GM21576 (cell line): ENCODE measurements at regions not wholly inside any gene's neighbourhood (a gene's known extent, or its start where the extent isn't known, plus 50 kb on each side); places are given as distances from the start of the nearest gene placed in this dataset.
"Not testable (repeated sequence)": the region's sequence is repeated elsewhere in the genome, so short reads cannot be mapped to it uniquely, and the experiment has no call there.

ENCODE experiments used
- ATAC-seq: cut with Tn5 transposase; IDR thresholded peaks from one replicate; pipeline ENCODE4 v1.9.1; 2021; ENCODE audit warnings: mild to moderate bottlenecking, moderate library complexity; ENCODE audit not compliant: unreplicated experiment

DNA sequence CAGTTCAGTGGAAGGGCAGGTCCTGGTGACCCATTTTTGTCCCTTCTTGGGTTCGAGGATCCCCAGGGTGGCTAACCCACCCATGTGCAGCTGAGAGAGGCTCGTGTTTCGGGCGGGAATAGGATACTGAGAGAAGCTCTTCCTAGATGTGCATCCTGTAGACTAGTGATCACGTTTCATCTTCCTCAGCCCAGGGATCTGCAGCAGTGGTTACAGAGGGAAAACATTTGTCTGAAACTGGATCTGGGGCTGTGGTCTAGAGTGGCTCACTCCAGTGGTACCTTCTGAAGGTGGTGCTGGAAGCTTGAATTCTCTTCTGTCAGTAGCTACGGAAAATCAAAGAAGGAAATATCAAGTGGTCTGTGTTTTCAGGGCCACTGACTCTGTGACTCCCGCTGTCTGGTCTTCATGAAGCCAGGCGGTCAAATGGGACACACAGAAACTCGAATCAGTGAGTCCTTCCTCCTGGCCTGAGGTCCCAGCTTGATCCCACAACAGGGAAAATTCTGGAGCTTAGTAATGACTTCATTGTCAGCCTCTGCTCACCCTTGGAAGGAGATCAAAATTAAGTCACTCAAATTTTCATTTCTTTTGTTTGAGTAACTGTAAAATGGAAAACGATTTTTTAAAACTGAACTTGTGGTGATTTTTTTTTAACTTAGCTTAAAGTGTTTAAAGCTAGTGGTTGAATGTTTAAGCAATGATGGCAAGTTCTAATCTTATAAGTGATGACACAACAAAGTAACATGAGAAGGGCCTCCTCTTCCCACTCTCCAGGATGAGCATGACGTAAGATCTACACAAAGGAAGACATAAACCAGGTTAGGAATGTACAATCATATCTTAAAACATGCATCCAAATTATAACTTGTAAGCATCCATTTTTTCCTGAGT lies 469.3 kb upstream of the KLF6 start:
- no peak for ATAC-seq

DNA sequence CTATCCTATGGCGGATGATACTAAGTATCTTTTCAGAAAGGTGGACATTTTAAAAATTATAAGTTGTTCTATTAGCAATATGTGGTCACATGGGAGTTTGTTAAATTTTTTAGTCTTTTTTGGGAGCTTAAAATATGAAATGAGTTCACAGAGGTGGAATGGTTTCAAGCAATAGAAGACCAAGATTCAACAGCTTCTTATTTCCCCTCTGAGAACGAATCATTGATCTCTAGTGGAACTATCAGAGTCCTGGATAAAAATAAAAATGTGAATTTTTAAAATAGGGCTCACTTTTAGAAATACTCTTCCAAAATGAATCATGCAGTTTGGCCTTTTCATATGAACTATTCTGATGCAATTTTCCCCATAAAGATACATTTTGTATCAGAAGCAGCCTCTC lies 467.7 kb upstream of the KLF6 start:
- ATAC-seq = no peak

DNA sequence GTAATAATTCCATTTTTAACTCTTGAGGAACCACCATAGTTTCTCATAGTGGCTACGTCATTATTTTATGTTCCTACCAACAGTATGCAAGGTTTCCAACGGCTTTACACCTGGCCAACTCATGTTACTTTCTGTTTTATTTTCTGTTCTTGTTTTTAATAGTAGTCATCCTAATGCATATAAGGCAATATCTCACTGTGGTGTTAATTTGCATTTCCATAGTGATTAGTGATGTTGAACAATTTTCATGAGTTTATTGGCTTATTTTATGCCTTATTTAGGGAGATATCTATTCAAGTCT lies 465.5 kb upstream of the KLF6 start:
- peak; percentile 78 for ATAC-seq

DNA sequence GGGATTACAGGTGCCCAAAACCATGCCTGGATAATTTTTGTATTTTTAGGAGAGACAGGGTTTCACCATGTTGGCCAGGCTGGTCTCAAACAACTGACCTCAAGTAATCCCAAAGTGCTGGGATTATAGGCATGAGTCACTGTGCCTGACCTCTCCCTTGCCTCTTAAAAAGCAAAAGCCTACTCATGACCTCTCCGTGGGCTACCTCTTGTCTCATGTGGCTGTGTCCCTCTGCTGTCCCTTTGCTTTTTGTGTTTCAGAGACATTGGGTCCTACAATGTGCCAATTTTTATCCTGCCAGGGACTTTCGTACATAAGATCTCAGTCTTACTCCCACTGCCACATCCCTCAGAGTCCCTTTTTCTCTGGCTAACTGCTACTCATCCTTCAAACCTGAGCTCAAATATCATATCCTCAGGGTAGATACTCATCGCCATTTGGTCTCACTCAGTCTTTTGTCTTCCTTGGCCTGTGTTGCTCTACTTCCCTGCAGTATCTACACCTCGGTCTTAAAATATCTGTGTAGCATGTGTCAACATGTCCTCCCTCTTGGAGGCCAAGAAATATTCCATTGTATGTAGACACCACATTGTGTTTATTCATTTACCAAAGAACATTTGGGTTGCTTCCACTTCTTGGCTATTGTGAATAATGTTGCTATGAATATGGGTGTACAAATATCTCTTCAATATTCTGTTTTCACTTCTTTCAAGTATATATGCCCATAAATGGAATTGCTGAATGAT lies 465.0 kb upstream of the KLF6 start:
- ATAC-seq = no peak

DNA sequence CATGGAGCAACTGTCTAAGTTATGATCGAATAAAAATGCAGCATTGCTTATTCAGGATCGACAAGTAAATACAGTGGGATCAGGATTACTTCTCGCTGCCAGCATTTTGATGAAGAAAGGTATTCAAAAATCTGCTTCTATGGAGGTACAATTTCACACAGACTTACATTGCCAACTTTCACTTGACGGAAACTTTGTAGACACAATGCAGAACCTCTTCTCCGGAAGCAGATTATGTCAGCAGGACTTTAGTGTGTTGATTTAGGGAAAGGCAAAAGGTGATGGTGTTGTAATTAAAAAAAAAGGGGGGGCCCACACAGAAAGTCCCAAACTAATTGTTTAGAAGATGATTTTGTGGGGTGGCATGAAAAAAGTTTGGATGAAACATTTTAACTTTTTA lies 462.4 kb upstream of the KLF6 start:
- ATAC-seq = no peak

DNA sequence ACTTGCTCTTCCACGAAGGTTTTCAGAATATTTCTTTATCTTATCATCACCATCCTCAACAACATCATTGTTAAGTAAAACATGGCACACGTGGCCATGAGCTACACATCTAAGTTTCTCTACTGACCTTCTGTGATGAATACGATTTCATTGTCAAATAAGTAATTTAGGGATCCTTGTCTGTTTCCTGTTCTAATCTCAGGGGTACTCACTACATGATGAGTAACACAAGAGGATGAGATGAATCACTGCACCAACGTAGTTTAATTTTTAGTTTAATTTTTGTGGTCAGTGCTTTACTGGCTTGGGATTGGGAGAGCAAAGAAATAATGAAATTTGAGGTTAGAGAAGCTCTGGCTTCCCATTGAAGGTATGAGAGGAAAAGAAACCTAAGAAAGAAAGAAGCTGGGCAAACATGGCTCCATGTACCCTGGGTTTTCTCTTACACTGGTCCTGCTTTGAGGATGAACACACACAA lies 461.9 kb upstream of the KLF6 start:
- no peak for ATAC-seq

DNA sequence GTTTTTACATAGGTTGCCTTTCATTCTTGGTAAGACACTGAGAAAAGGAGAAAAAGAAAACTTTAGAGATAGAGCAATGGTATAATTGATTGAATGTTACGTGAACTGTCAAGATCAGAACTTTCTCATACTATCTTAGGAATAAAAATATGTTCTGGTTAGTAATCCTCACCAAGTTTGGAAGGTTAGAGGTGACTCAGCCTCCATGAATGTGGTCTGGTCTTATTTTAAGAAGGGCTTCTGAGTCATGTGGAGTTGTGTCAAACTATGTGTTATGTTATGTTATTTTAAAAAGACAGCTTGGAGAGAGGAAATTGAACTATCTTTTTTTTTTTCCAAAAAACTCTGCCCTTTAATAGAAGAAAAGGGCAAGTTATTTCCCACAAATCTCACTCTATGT lies 458.6 kb upstream of the KLF6 start:
- ATAC-seq = no peak

DNA sequence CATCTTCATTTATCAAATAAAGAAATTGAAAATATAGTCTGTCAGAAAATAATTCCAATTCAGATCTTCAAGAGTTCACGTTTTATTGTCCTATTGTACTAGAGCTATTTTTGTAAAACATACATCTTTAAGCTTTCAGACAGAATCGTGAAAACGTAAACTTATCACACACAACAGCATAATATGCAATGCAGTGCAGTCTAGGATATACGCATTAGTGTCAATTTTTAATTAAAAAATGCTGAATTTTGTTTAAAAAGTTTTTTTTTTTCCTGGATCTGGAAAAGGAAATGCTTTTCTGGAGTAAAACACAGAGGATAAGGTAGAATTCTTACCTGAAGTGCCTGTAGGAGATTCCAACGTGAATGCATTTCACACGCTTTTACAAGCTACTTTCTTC lies 458.2 kb upstream of the KLF6 start:
- no peak for ATAC-seq

DNA sequence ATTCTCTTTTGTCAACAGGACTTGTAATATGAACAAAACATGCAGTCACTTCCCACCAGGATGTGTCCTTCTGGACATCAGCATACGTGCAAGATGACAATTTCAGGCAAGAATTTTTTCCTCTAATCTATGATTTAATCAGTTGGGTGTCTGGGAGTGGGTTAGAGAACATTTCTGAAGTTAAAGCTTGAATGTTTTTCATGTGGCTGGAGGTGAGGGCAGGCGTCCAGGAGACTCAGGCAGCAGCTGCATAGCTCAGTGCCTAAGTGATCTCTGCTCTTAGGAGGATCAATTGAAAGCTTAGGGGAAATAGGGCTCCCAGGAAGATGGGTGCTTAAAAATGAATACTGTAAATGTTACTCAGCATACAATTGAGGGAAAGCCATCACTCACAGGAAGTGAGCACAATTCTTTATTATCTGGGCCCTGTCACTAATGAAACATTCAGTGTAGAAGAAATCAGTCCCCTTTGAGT lies 457.6 kb upstream of the KLF6 start:
- ATAC-seq = no peak

DNA sequence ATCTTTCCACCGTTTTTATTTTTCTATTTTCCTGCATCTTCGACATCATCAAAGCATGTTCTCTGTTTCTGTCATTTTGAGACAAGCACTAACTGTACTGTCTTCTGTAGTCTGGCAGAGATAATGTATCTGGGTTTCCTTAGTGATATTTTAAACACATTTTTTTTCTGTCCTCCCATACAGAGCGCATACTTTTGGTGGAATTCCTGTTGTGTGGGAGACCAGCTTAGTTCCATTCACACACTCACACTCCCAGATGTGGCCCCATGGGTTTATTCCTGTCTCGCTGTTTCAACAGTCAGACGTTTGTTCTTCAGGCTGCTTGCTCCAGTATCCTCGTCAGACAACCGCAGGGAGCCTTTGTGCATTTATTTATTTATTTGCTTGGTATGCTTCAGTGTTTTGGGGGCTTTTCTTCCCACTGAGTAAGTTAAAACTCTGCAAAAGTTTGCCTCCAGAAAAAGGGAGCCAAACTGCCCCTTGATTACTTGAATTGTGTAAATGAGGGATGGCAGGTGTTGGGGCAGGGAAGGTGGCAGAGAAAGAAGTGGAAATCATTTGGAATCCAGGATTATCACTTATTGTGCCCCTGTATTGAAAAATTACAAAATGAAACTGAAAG lies 456.8 kb upstream of the KLF6 start:
- no peak for ATAC-seq

DNA sequence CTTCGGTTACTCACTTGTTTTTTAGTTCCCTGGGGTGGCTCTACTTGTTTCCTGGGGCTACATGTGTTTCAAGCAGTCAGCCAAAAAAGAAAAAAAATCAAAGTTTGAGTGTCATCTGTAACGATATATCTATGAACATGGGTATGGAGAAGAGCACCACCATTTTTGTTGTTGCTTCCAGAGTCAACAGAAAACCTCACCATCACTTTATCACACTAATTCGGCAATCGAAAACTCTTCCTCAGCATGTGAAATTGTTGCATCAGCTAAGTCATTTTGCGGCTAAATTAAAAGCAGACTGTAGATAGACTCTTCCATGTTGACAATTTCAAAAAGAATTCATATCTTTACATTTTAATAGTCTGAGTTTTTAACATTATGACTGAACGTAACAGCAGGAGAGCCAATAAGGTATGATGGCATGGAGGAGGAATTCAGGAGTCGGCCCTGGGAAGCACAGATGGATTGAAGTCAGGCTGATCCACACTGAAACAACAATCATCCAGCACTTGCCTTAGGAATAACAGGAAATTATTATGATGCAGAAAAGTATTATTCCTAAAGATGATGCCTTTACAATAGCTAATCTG lies 455.7 kb upstream of the KLF6 start:
- ATAC-seq = no peak

DNA sequence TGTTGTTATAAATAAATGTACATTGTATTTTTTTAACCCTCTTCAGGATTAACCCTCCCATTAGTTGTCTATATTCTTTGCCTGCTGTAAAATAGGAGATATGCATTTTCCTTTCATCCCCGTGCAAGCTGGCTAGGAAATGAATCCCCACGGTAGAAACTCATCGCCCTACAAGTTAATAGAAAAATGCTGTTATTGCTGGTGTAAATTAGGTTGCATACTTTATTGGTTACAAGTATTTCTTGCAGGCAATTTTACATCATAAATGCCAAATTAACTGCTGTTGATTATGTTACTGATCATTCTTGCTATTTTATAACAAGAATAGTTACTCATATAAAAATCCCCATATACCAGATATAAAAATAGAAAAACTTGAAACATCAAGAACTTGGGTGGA lies 454.2 kb upstream of the KLF6 start:
- ATAC-seq = no peak

DNA sequence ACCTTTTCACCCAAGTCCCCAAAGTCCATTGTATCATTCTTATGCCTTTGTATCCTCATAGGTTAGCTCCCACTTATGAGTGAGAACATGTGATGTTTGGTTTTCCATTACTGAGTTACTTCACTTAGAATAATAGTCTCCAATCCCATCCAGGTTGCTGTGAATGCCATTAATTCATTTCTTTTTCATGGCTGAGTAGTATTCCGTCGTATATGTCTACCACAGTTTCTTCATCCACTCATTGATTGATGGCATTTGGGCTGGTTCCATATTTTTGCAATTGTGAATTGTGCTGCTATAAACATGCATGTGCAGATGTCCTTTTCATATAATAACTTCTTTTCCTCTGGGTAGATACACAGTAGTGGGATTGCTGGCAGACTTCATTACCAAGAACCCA lies 451.9 kb upstream of the KLF6 start:
- not testable (repeated sequence) for ATAC-seq

DNA sequence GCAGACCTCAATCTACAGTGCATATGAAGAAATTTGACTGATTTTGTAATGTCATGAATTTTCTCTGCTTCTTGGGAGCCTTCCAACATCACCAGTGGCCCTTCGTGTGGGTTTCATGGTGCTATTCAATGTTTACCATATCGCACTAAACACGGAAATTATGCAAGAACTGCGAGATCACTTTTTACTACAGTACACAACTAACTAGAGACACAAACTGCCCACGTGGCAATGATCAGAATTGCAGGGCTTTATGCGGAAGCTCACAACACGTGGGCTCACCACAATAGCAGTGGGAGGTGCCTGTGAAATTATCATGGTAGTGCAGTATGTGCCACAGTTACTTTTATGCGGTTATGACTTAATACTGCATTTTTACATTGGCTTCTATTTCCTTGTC lies 449.7 kb upstream of the KLF6 start:
- no peak for ATAC-seq

DNA sequence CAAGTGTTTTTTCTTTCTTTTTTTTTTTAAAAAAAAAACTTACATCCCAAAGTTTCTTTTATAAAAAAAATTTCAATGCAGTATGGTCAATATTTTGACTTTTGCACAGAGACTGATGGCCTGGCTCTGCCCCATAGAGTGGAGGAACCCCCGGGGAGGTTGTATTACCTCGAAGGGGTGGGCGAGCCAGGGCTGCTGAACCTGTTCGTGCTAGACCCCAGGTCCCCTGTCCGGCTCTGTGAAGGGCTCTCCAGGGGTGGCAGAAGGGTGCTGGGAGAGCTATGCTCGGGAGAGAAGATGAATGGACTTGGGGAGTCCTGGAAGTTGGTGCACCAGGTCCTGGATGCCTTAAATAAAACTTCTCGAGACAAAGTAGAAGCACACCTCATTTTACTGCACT lies 446.4 kb upstream of the KLF6 start:
- ATAC-seq = no peak

DNA sequence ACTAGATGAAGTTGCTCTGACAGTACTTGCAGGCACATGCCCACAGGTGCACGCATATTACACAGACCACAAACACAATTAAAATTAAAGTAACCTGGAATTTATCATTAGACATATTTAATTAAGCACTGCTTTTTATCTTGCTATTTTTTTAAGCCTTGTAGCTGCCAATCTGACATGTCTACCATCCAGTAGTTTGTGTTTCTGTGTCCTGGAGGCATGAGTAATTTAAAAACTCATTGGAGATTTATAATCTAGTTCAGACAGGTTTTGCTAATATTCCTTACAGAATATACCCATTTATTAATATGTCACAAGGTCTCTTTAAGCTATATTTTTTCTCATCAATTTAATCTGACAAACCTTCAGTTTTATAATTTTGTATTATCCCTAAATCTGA lies 445.0 kb upstream of the KLF6 start:
- no peak for ATAC-seq

DNA sequence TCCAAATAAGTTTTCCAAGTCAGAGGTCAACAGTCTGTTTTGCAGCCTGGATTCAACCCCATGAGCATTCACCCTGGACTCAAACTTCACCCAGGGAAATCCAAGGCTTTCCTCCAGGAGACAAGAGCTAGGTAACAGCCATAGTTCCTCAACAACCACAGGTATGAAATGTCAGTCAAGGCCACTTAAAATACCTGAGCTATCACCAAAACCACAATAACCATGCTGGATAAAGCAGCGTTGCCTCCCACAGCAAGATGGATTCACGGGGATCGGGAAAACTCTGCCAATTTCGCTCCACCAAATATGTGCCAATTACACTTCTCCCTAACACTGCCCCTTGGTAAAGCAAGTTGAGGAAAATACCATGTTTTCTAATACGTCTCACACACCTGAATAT lies 444.1 kb upstream of the KLF6 start:
- no peak for ATAC-seq

DNA sequence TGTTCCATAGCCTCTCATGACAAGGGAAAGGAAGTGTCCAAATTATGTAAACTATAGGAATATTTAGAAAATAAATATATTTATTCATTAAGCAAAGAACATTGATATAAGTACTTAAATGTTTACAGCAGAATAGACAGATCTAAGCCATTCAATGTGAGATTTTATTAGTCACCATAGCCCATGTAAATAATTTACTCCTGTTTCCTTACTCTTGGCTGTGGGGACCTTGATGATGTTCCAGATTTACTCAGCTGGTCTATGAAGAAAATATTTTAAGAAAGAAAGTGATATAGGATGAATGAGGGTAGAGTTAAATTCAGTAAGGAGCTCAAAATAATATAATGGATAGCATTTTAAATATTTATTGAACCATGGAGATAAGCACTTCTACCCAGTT lies 442.6 kb upstream of the KLF6 start:
- ATAC-seq = no peak

DNA sequence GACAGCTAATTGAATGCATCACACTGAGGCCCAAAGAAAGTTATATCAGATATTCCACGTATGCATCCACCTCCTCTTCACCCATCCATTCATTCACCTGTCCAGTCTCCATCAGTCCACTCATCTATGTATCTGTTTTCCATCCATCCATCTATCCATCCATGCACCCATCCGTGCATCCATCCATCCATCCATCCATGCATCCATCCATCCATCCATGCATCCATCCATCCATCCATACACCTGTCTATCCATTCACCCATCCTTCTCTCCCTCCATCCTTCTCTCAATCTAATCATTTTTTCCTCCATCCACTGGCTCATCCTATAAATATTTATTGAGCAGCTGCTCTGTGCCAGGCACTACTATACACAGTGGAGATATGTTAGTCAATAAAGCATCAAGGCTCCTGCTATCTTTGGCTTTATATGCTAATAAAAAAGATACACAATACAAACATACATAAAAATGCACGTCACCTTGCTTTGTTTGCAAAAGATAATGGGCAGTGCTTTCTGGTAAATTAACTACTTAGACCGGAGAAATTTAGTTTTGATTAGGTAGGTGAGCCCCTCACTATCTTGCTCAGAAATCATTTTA lies 442.0 kb upstream of the KLF6 start:
- ATAC-seq = no peak

DNA sequence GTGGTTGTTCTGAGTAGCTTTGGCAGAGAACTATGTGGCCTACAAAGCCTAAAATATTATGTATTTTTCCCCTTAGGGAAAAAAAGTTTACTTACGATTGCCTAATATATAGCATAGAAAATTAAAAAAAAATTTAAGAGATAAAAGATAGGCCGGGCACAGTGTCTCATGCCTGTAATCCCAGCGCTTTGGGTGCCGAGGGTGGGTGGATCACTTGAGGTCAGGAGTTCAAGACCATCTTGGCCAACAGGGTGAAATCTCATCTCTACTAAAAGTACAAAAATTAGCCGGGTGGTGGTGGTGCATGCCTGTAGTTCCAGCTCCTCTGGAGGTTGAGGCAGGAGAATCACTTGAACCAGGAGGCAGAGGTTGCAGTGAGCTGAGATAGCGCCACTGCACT lies 439.2 kb upstream of the KLF6 start:
- no peak for ATAC-seq

DNA sequence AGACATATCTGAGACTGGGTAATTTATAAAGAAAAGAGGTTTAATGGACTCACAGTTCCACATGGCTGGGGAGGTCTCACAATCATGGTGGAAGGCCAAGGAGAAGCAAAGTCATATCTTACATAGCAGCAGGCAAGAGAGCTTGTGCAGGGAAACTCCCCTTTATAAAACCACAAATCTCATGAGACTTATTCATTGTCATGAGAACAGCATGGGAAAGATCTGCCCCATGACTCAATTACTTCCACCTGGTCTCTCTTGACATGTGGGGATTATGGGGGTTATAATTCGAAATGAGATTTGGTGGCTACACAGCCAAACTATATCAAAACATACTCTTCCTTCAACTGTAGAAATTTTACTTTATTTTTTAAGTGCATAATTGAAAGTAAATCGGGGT lies 436.3 kb upstream of the KLF6 start:
- not testable (repeated sequence) for ATAC-seq
